HepG2 (cell line): ENCODE measurements at regions not wholly inside any gene's neighbourhood (a gene's known extent, or its start where the extent isn't known, plus 50 kb on each side); places are given as distances from the start of the nearest gene placed in this dataset.

Experiments used
- ARNT ChIP-seq: fragments of 450-650 bp; IDR thresholded peaks from 2 replicates; pipeline ENCODE4 v1.6.1; 2017
- ELF4 ChIP-seq: sonication (generic); formaldehyde crosslinking; IDR thresholded peaks from 2 replicates; pipeline ENCODE4 v1.5.0; 2020; ENCODE audit warnings: missing genetic modification reagents, mild to moderate bottlenecking, moderate library complexity, borderline replicate concordance
- FLYWCH1 ChIP-seq: sonication (generic); formaldehyde crosslinking; IDR thresholded peaks from 2 replicates; pipeline ENCODE4 v1.8.1; 2023; ENCODE audit warnings: mild to moderate bottlenecking, missing genetic modification reagents
- KLF13 ChIP-seq: sonication (generic); formaldehyde crosslinking; IDR thresholded peaks from 2 replicates; pipeline ENCODE4 v1.4.0; 2020; ENCODE audit warnings: mild to moderate bottlenecking, missing genetic modification reagents
- KMT2B ChIP-seq: IDR thresholded peaks from 2 replicates; pipeline ENCODE4 v1.6.1; 2016; ENCODE audit warnings: missing genetic modification reagents, missing compliant biosample characterization
- MBD4 ChIP-seq: IDR thresholded peaks from 2 replicates; pipeline ENCODE4 v1.6.1; 2012; ENCODE audit warnings: low read length, inconsistent platforms, borderline replicate concordance
- NRL ChIP-seq: sonication (generic); formaldehyde crosslinking; IDR thresholded peaks from 2 replicates; pipeline ENCODE4 v1.5.0; 2020; ENCODE audit warnings: missing genetic modification reagents, mild to moderate bottlenecking, moderate library complexity, borderline replicate concordance
- PBX2 ChIP-seq: IDR thresholded peaks from 2 replicates; pipeline ENCODE4 v1.6.1; 2016; ENCODE audit warnings: control low read depth
- PHF8 ChIP-seq: sonication (generic); formaldehyde crosslinking; IDR thresholded peaks from 2 replicates; pipeline ENCODE4 v1.5.0; 2020; ENCODE audit warnings: missing genetic modification reagents
- SRF ChIP-seq: IDR thresholded peaks from 2 replicates; pipeline ENCODE4 v1.6.1; 2011; ENCODE audit warnings: mild to moderate bottlenecking, low read depth, low read length, moderate library complexity
- TIGD3 ChIP-seq: sonication (generic); formaldehyde crosslinking; IDR thresholded peaks from 2 replicates; pipeline ENCODE4 v1.5.1; 2020; ENCODE audit warnings: mild to moderate bottlenecking, missing genetic modification reagents, borderline replicate concordance
- TOE1 ChIP-seq: sonication (generic); formaldehyde crosslinking; IDR thresholded peaks from 2 replicates; pipeline ENCODE4 v1.4.0; 2020; ENCODE audit warnings: mild to moderate bottlenecking, missing genetic modification reagents
- ZKSCAN8 ChIP-seq: IDR thresholded peaks from 2 replicates; pipeline ENCODE4 v1.6.1; 2016; ENCODE audit warnings: borderline replicate concordance, missing genetic modification reagents, missing compliant biosample characterization
- ZNF546 ChIP-seq: sonication (generic); formaldehyde crosslinking; conservative IDR thresholded peaks from 2 replicates; pipeline ENCODE4 v1.8.1; 2023; ENCODE audit warnings: mild to moderate bottlenecking, missing genetic modification reagents
- ZNF564 ChIP-seq: sonication (generic); formaldehyde crosslinking; IDR thresholded peaks from 2 replicates; pipeline ENCODE4 v1.8.1; 2023; ENCODE audit warnings: mild to moderate bottlenecking, missing genetic modification reagents
- ZNF816 ChIP-seq: sonication (generic); formaldehyde crosslinking; IDR thresholded peaks from 2 replicates; pipeline ENCODE4 v1.8.0; 2022; ENCODE audit warnings: missing genetic modification reagents, mild to moderate bottlenecking, borderline replicate concordance
- ZSCAN20 ChIP-seq: sonication (generic); formaldehyde crosslinking; IDR thresholded peaks from 2 replicates; pipeline ENCODE4 v1.4.0; 2020; ENCODE audit warnings: missing genetic modification reagents, mild to moderate bottlenecking, borderline replicate concordance
- TF ChIP-seq, protein P1 (sequence below): sonication (generic); formaldehyde crosslinking; IDR thresholded peaks from 2 replicates; pipeline ENCODE4 v1.5.1; 2020; ENCODE audit warnings: mild to moderate bottlenecking, missing genetic modification reagents, moderate library complexity
- TF ChIP-seq, protein P2 (sequence below): conservative IDR thresholded peaks from 2 replicates; pipeline ENCODE4 v1.6.1; 2018; ENCODE audit warnings: missing genetic modification reagents
- TF ChIP-seq, protein P3 (sequence below): sonication (generic); formaldehyde crosslinking; IDR thresholded peaks from 2 replicates; pipeline ENCODE4 v1.5.1; 2020; ENCODE audit warnings: mild to moderate bottlenecking, moderate library complexity, missing genetic modification reagents

DNA sequence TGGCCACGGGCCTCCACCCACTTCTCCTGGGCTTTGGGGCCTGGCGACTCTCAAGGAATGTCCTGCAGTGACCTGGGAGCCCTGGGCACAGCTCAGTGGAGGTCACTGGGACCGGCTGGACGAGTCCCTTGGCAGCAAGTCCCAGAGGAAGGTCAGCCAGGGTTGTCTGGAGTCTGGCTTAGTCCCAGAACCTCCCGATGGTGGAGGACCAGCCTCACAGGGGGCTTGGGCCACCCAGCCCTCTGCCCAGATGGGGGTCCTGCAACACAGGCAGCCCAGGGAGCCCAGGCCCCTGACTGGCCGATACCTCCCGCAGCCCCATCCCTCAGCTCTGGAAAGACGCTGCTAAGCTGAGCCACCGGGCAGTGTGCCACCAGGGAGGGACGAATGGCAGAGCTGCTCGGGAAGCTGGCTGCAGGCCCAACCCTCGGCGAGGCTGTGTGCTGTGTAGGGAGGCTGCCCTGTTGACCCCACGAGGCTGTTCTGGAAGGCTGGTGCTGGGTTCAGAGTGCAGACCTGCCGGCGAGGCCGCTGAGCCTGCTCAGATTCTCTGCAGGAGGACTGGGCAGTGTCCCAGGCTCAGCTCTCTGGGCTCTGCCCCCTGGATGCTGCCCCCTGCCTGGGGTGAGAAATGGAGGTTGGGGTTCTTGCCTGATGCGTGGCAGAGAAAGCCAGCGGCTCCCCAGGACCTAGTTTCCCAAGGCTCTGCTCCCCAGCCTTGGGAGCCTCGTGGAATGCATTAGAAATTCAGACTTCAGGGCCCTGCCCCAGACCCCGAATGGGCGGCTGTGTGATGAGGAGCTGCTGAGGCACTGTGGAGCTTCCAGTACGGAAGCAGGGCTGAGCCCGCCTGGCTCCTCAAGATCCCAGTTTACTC, 61.7 kb downstream of the ADRA2C start (continued):
- TF ChIP-seq, protein P1, sequence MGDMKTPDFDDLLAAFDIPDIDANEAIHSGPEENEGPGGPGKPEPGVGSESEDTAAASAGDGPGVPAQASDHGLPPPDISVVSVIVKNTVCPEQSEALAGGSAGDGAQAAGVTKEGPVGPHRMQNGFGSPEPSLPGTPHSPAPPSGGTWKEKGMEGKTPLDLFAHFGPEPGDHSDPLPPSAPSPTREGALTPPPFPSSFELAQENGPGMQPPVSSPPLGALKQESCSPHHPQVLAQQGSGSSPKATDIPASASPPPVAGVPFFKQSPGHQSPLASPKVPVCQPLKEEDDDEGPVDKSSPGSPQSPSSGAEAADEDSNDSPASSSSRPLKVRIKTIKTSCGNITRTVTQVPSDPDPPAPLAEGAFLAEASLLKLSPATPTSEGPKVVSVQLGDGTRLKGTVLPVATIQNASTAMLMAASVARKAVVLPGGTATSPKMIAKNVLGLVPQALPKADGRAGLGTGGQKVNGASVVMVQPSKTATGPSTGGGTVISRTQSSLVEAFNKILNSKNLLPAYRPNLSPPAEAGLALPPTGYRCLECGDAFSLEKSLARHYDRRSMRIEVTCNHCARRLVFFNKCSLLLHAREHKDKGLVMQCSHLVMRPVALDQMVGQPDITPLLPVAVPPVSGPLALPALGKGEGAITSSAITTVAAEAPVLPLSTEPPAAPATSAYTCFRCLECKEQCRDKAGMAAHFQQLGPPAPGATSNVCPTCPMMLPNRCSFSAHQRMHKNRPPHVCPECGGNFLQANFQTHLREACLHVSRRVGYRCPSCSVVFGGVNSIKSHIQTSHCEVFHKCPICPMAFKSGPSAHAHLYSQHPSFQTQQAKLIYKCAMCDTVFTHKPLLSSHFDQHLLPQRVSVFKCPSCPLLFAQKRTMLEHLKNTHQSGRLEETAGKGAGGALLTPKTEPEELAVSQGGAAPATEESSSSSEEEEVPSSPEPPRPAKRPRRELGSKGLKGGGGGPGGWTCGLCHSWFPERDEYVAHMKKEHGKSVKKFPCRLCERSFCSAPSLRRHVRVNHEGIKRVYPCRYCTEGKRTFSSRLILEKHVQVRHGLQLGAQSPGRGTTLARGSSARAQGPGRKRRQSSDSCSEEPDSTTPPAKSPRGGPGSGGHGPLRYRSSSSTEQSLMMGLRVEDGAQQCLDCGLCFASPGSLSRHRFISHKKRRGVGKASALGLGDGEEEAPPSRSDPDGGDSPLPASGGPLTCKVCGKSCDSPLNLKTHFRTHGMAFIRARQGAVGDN (CRISPR knock-in tag) = peak; percentile 100
- 0 out of 2 replicates have a peak, but pooled peaks have one; percentile 49 for TF ChIP-seq NRL (CRISPR knock-in tag)
- TF ChIP-seq TIGD3 (CRISPR knock-in tag) = 0 out of 2 replicates have a peak, but pooled peaks have one; percentile 24
- no peak for TF ChIP-seq KLF13 (CRISPR knock-in tag)
- TF ChIP-seq, protein P2, sequence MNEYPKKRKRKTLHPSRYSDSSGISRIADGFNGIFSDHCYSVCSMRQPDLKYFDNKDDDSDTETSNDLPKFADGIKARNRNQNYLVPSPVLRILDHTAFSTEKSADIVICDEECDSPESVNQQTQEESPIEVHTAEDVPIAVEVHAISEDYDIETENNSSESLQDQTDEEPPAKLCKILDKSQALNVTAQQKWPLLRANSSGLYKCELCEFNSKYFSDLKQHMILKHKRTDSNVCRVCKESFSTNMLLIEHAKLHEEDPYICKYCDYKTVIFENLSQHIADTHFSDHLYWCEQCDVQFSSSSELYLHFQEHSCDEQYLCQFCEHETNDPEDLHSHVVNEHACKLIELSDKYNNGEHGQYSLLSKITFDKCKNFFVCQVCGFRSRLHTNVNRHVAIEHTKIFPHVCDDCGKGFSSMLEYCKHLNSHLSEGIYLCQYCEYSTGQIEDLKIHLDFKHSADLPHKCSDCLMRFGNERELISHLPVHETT (CRISPR knock-in tag) = no peak
- peak; percentile 87; the same call in 1 of the 2 replicates for TF ChIP-seq ZNF546 (CRISPR knock-in tag)
- TF ChIP-seq PHF8 (CRISPR knock-in tag) = peak; percentile 63
- no peak for TF ChIP-seq ARNT
- no peak for TF ChIP-seq SRF
- no peak for TF ChIP-seq ZSCAN20 (CRISPR knock-in tag)
- TF ChIP-seq, protein P3, sequence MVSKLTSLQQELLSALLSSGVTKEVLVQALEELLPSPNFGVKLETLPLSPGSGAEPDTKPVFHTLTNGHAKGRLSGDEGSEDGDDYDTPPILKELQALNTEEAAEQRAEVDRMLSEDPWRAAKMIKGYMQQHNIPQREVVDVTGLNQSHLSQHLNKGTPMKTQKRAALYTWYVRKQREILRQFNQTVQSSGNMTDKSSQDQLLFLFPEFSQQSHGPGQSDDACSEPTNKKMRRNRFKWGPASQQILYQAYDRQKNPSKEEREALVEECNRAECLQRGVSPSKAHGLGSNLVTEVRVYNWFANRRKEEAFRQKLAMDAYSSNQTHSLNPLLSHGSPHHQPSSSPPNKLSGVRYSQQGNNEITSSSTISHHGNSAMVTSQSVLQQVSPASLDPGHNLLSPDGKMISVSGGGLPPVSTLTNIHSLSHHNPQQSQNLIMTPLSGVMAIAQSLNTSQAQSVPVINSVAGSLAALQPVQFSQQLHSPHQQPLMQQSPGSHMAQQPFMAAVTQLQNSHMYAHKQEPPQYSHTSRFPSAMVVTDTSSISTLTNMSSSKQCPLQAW (CRISPR knock-in tag) = peak; percentile 73
- no peak for TF ChIP-seq ELF4
- TF ChIP-seq KMT2B = no peak
- no peak for TF ChIP-seq TOE1
- TF ChIP-seq MBD4 = no peak
- no peak for TF ChIP-seq FLYWCH1 (CRISPR knock-in tag)
- peak; percentile 75; the same call in 1 of the 2 replicates for TF ChIP-seq ZKSCAN8
- no peak for TF ChIP-seq PBX2 (CRISPR knock-in tag)
- TF ChIP-seq ZNF564 (CRISPR knock-in tag) = peak; percentile 90
- TF ChIP-seq ZNF816 = no peak
